Right lobe of liver (tissue), 4 donors: ENCODE measurements at regions not wholly inside any gene's neighbourhood (a gene's known extent, or its start where the extent isn't known, plus 50 kb on each side); places are given as distances from the start of the nearest gene placed in this dataset.

Experiments used
- POLR2A ChIP-seq: fragments of 450-650 bp; IDR thresholded peaks from one replicate; pipeline ENCODE4 v1.6.1; 2017; ENCODE audit warnings: antibody characterized with exemption, mild to moderate bottlenecking
- TF ChIP-seq, protein P1 (sequence below), 4 donors: fragments of 200-600 bp in 3 of 4; fragments of 450-650 bp in 1 of 4; IDR thresholded peaks; one replicate each; pipeline versions ENCODE4 v1.5.1 to v1.8.0; 2016 to 2022; ENCODE audit warnings: antibody characterized with exemption in 4 of 4, mild to moderate bottlenecking in 2 of 4
- donor health status: DM: no; HTN: no; CAD: no.
- donor health status: DM: no; HTN: no; CAD: no.
- donor health status: DM: no; HTN: yes; CAD: no.

DNA sequence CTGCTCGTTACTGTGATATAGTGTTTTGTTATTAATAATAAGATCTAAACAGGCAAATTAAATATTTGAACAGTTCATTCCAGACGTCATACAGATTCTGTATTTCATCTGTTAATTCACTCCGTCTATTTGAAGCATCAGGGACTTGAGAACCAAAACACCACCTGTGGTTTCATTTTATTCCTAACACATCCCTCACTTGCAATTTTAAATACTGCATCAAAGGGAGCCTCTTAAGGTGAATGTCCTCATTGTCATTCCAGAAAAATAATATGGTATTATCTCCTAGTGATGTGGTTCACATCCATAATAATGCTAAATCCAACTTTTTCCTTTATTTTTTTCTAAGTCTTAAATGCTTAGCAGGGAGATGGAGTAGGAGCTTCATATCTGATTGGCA is 1390.9 kb upstream of the CADM2 start:
- TF ChIP-seq, protein P1, sequence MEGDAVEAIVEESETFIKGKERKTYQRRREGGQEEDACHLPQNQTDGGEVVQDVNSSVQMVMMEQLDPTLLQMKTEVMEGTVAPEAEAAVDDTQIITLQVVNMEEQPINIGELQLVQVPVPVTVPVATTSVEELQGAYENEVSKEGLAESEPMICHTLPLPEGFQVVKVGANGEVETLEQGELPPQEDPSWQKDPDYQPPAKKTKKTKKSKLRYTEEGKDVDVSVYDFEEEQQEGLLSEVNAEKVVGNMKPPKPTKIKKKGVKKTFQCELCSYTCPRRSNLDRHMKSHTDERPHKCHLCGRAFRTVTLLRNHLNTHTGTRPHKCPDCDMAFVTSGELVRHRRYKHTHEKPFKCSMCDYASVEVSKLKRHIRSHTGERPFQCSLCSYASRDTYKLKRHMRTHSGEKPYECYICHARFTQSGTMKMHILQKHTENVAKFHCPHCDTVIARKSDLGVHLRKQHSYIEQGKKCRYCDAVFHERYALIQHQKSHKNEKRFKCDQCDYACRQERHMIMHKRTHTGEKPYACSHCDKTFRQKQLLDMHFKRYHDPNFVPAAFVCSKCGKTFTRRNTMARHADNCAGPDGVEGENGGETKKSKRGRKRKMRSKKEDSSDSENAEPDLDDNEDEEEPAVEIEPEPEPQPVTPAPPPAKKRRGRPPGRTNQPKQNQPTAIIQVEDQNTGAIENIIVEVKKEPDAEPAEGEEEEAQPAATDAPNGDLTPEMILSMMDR (IDR thresholded peaks at IDR 0.05) = no peak
- no peak for TF ChIP-seq POLR2A
